ENCODE measurements at regions not wholly inside any gene's neighbourhood (a gene's known extent, or its start where the extent isn't known, plus 50 kb on each side); places are given as distances from the start of the nearest gene placed in this dataset.

DNA sequence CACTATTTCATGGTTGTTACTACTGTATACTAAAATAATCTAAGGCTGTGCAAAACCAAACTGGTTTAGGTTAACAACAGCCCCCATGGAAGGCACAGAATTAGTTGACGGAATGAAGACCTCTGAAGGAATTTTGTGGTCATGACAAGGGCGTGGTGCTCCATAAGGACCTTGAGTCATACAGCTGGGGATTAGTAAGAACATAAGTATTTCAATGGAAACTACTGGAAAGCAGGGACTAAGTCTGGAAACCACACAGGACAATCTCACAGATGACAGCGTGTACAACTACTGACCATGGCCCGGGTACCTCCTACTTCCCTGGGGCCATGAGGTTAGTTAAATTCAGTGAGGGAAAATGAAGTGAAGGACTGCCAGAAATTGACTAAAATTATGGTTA is 98.5 kb upstream of the PLEKHA5 start:
- Histone ChIP-seq H3K27me3 (ENCODE audit: insufficient read depth, poor library complexity, severe bottlenecking) (no peaks in the 10 kb centered on the region), H3K4me3 (replicated peaks; ENCODE audit: insufficient read depth, low read length) (no peak overlapping the region), H3K27ac (replicated peaks) (no peak overlapping the region)
- DNase-seq (ENCODE audit: low read depth in 1 of 2, low spot score in 1 of 2), result no peak
- TF ChIP-seq, protein P1, sequence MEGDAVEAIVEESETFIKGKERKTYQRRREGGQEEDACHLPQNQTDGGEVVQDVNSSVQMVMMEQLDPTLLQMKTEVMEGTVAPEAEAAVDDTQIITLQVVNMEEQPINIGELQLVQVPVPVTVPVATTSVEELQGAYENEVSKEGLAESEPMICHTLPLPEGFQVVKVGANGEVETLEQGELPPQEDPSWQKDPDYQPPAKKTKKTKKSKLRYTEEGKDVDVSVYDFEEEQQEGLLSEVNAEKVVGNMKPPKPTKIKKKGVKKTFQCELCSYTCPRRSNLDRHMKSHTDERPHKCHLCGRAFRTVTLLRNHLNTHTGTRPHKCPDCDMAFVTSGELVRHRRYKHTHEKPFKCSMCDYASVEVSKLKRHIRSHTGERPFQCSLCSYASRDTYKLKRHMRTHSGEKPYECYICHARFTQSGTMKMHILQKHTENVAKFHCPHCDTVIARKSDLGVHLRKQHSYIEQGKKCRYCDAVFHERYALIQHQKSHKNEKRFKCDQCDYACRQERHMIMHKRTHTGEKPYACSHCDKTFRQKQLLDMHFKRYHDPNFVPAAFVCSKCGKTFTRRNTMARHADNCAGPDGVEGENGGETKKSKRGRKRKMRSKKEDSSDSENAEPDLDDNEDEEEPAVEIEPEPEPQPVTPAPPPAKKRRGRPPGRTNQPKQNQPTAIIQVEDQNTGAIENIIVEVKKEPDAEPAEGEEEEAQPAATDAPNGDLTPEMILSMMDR (IDR thresholded peaks at IDR 0.05; ENCODE audit: insufficient read depth, low read length), result no peak
- TF ChIP-seq POLR2AphosphoS5 (IDR thresholded peaks at IDR 0.05; ENCODE audit: low read depth) (no peak), SPI1 (IDR thresholded peaks at IDR 0.05; ENCODE audit: borderline replicate concordance, low read depth) (no peak), GABPA (IDR thresholded peaks at IDR 0.05; ENCODE audit: low read depth) (no peak)
- TF ChIP-seq, protein P2, sequence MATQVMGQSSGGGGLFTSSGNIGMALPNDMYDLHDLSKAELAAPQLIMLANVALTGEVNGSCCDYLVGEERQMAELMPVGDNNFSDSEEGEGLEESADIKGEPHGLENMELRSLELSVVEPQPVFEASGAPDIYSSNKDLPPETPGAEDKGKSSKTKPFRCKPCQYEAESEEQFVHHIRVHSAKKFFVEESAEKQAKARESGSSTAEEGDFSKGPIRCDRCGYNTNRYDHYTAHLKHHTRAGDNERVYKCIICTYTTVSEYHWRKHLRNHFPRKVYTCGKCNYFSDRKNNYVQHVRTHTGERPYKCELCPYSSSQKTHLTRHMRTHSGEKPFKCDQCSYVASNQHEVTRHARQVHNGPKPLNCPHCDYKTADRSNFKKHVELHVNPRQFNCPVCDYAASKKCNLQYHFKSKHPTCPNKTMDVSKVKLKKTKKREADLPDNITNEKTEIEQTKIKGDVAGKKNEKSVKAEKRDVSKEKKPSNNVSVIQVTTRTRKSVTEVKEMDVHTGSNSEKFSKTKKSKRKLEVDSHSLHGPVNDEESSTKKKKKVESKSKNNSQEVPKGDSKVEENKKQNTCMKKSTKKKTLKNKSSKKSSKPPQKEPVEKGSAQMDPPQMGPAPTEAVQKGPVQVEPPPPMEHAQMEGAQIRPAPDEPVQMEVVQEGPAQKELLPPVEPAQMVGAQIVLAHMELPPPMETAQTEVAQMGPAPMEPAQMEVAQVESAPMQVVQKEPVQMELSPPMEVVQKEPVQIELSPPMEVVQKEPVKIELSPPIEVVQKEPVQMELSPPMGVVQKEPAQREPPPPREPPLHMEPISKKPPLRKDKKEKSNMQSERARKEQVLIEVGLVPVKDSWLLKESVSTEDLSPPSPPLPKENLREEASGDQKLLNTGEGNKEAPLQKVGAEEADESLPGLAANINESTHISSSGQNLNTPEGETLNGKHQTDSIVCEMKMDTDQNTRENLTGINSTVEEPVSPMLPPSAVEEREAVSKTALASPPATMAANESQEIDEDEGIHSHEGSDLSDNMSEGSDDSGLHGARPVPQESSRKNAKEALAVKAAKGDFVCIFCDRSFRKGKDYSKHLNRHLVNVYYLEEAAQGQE (IDR thresholded peaks at IDR 0.05; ENCODE audit: insufficient replicate concordance, low read depth), result no peak

DNA sequence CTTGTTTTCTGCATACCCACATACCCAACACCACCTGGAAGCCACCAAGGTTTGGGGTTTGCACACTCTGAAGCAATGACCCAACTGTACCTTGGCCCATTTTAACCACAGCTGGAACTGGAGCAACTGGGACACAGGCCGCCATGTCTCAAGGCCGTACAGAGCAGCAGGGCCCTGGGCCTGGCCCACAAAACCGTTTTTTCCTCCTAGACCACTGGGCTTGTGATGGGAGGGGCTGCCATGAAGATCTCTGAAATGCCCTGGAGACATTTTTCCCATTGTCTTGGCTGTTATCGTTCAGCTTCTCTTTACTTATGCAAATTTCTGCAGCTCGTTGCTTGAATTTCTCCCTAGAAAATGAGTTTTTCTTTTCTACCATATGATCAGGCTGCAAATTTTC is 96.7 kb upstream of the PLEKHA5 start:
- DNase-seq (ENCODE audit: low read depth in 1 of 2, low spot score in 1 of 2), result no peak
- Histone ChIP-seq H3K27ac (replicated peaks) (no peak overlapping the region), H3K4me3 (replicated peaks; ENCODE audit: insufficient read depth, low read length) (no peak overlapping the region), H3K27me3 (ENCODE audit: insufficient read depth, poor library complexity, severe bottlenecking) (no peaks in the 10 kb centered on the region)
- TF ChIP-seq SPI1 (IDR thresholded peaks at IDR 0.05; ENCODE audit: borderline replicate concordance, low read depth) (no peak), GABPA (IDR thresholded peaks at IDR 0.05; ENCODE audit: low read depth) (no peak), POLR2AphosphoS5 (IDR thresholded peaks at IDR 0.05; ENCODE audit: low read depth) (no peak)
- TF ChIP-seq, protein P1 (IDR thresholded peaks at IDR 0.05; ENCODE audit: insufficient read depth, low read length), result no peak
- TF ChIP-seq, protein P2 (IDR thresholded peaks at IDR 0.05; ENCODE audit: insufficient replicate concordance, low read depth), result no peak

DNA sequence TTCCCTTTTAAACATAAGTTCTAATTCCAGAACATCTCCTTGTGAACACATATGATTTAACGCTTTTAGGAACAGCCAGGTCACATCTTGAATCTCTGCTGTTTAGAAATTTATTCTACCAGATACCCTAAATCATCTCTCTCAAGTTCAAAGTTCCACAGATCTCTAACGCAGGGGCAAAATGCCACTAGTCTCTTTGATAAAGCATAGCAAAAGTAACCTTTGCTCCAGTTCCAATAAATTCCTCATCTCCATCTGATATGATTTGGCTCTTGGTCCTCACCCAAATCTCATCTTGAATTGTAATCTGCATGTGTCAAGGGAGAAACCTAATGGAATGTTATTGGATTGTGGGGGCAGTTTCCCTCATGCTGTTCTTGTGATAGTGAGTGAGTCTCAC is 96.3 kb upstream of the PLEKHA5 start:
- no peak overlapping the region for H3K4me3 ChIP-seq (replicated peaks; ENCODE audit: insufficient read depth, low read length)
- H3K27me3 ChIP-seq (ENCODE audit: insufficient read depth, poor library complexity, severe bottlenecking), result no peaks in the 10 kb centered on the region
- H3K27ac ChIP-seq (replicated peaks), result no peak overlapping the region
- TF ChIP-seq GABPA (IDR thresholded peaks at IDR 0.05; ENCODE audit: low read depth) (no peak), POLR2AphosphoS5 (IDR thresholded peaks at IDR 0.05; ENCODE audit: low read depth) (no peak), SPI1 (IDR thresholded peaks at IDR 0.05; ENCODE audit: borderline replicate concordance, low read depth) (no peak)
- TF ChIP-seq, protein P1 (IDR thresholded peaks at IDR 0.05; ENCODE audit: insufficient read depth, low read length), result no peak
- TF ChIP-seq, protein P2 (IDR thresholded peaks at IDR 0.05; ENCODE audit: insufficient replicate concordance, low read depth), result no peak
- no peak for DNase-seq (ENCODE audit: low read depth in 1 of 2, low spot score in 1 of 2)

All from HL-60 (cell line).